Kidney (tissue), 13 donors: ENCODE measurements at regions not wholly inside any gene's neighbourhood (a gene's known extent, or its start where the extent isn't known, plus 50 kb on each side); places are given as distances from the start of the nearest gene placed in this dataset.

Experiments
- DNase-seq, 5 donors: peaks; one replicate each; pipeline ENCODE4 v3.0.0-alpha.2; 2013 to 2020
- FAIRE-seq: peaks from 2 replicates; lab custom pipeline; 2012; peaks lifted over from hg19 to GRCh38; lab: Jason Lieb, UNC
- H3K27ac ChIP-seq, 2 donors: one replicate each; pipeline ENCODE4 v1.7.0; 2013; ENCODE audit warnings: low read depth in 2 of 2, low read length in 2 of 2, inconsistent platforms in 1 of 2
- H3K27me3 ChIP-seq: one replicate; pipeline ENCODE4 v1.7.1; 2013; ENCODE audit warnings: low read length, inconsistent platforms; ENCODE audit not compliant: control insufficient read depth, insufficient read depth
- H3K36me3 ChIP-seq, 3 donors: one replicate each; pipeline versions ENCODE4 v1.7.0 to v1.7.1; 2013; ENCODE audit warnings: low read length in 3 of 3, control low read depth in 1 of 3, inconsistent platforms in 1 of 3; ENCODE audit not compliant: insufficient read depth in 3 of 3, control insufficient read depth in 2 of 3
- H3K4me1 ChIP-seq, 3 donors: one replicate each; pipeline versions ENCODE4 v1.7.0 to v1.7.1; 2013; ENCODE audit warnings: low read length in 3 of 3, inconsistent platforms in 1 of 3, low read depth in 1 of 3; ENCODE audit not compliant: control insufficient read depth in 2 of 3, insufficient read depth in 2 of 3
- H3K4me3 ChIP-seq, 3 donors: one replicate each; pipeline versions ENCODE4 v1.7.0 to v1.8.1; 2013; ENCODE audit warnings: low read length in 3 of 3, control low read depth in 1 of 3, inconsistent platforms in 1 of 3
- H3K9ac ChIP-seq, 3 donors: one replicate each; pipeline versions ENCODE4 v1.7.0 to v1.7.1; 2013; ENCODE audit warnings: low read length in 3 of 3, control low read depth in 1 of 3, inconsistent platforms in 1 of 3
- H3K9me3 ChIP-seq, 3 donors: one replicate each; pipeline versions ENCODE4 v1.7.0 to v1.7.1; 2013; ENCODE audit warnings: low read length in 3 of 3, control low read depth in 1 of 3, inconsistent platforms in 1 of 3; ENCODE audit not compliant: control insufficient read depth in 2 of 3, insufficient read depth in 1 of 3
- CTCF ChIP-seq: IDR thresholded peaks from 3 replicates; pipeline ENCODE4 v1.5.1; 2012; ENCODE audit warnings: mild to moderate bottlenecking, moderate library complexity, borderline replicate concordance; ENCODE audit not compliant: insufficient read depth; ENCODE audit errors: extremely low read depth
- intact Hi-C: fragments of 100-400 bp; cut with DNase I; formaldehyde crosslinking; loops from one replicate; pipeline ENCODE4 v1.11.1; 2022
- donor health status: control.
- donor health status: control.
- donor health status: control.
- donor health status: control.
- donor health status: control.
- donor health status: DM: yes; HTN: yes; CAD: no.
- donor health status: Normal renal cell carcinoma (clear cell type).

GRCh38 chr1:113192242-113192641, 119.2 kb downstream of the LRIG2 start:
- no peaks in the 10 kb centered on the region for H3K27me3 ChIP-seq
- DNase-seq: no peak
- no peaks in the 10 kb centered on the region for H3K4me1 ChIP-seq
- H3K4me3 ChIP-seq: no peak overlapping the region
- H3K27ac ChIP-seq: no peak overlapping the region
- TF ChIP-seq CTCF: no peak
- H3K36me3 ChIP-seq: no peaks in the 10 kb centered on the region
- no peaks in the 10 kb centered on the region for H3K9me3 ChIP-seq
- no peak overlapping the region for H3K9ac ChIP-seq
- FAIRE-seq: no peak
- intact Hi-C loops: no loop called here

GRCh38 chr1:113192980-113193379, 120.0 kb downstream of the LRIG2 start:
- no peak for FAIRE-seq
- TF ChIP-seq CTCF: no peak
- H3K36me3 ChIP-seq: no peaks in the 10 kb centered on the region

GRCh38 chr1:113194846-113195830, 122.1 kb downstream of the LRIG2 start:
- H3K9ac ChIP-seq: no peak overlapping the region
- H3K4me3 ChIP-seq: no peak overlapping the region
- no peaks in the 10 kb centered on the region for H3K9me3 ChIP-seq
- no peaks in the 10 kb centered on the region for H3K36me3 ChIP-seq
- intact Hi-C loops: no loop called here
- H3K27ac ChIP-seq: no peak overlapping the region
- FAIRE-seq (no peak), DNase-seq (no peak)
- peaks cover 0 to 7% (median 5%) of the 10 kb centered on the region in 3 donors for H3K4me1 ChIP-seq
- H3K27me3 ChIP-seq: no peaks in the 10 kb centered on the region
- TF ChIP-seq CTCF: no peak

More at GRCh38 chr1:113192980-113193379, 120.0 kb downstream of the LRIG2 start:
- no peak overlapping the region for H3K9ac ChIP-seq
- peaks cover 0 to 4% (median 3%) of the 10 kb centered on the region in 3 donors for H3K4me1 ChIP-seq
- H3K27me3 ChIP-seq: no peaks in the 10 kb centered on the region
- no peak overlapping the region for H3K27ac ChIP-seq
- DNase-seq: no peak
- no peak overlapping the region for H3K4me3 ChIP-seq
- intact Hi-C loops: no loop called here
- no peaks in the 10 kb centered on the region for H3K9me3 ChIP-seq
